ENCODE measurements at regions not wholly inside any gene's neighbourhood (a gene's known extent, or its start where the extent isn't known, plus 50 kb on each side); places are given as distances from the start of the nearest gene placed in this dataset.
"Not testable (repeated sequence)": the region's sequence is repeated elsewhere in the genome, so short reads cannot be mapped to it uniquely, and the experiment has no call there.

GRCh38 chr6:11469684-11470083 is 67.9 kb upstream of the TMEM170B start:
- no peak for DNase-seq
- Histone ChIP-seq H3K4me1 (no peaks in the 10 kb centered on the region), H3K36me3 (no peaks in the 10 kb centered on the region), H3K27me3 (no peaks in the 10 kb centered on the region), H3K27ac (no peak overlapping the region), H3K9me3 (no peaks in the 10 kb centered on the region), H3K4me3 (no peak overlapping the region)
- intact Hi-C loops (cut with DNase I; ENCODE audit: low total_unique reads): no loop called here
- TF ChIP-seq EP300 (IDR thresholded peaks at IDR 0.05) (no peak), CTCF (IDR thresholded peaks at IDR 0.05) (no peak), POLR2A (IDR thresholded peaks at IDR 0.05) (no peak), POLR2AphosphoS5 (IDR thresholded peaks at IDR 0.05) (no peak)
- WGBS, 5 donors: 89 to 97% (median 92%) methylated on average over 1 of the region's 1 CpG

GRCh38 chr6:11468271-11468670 is 69.3 kb upstream of the TMEM170B start:
- H3K36me3 ChIP-seq; H3K27me3 ChIP-seq; H3K9me3 ChIP-seq; DNase-seq; H3K4me1 ChIP-seq; H3K27ac ChIP-seq; intact Hi-C loops (cut with DNase I; ENCODE audit: low total_unique reads); H3K4me3 ChIP-seq: not testable (repeated sequence)
- 61 to 70% (median 64%) methylated on average over 4 of the region's 4 CpGs for WGBS, 5 donors

- Histone ChIP-seq H3K27ac (no peak overlapping the region), H3K4me3 (no peak overlapping the region), H3K36me3 (no peaks in the 10 kb centered on the region), H3K27me3 (no peaks in the 10 kb centered on the region), H3K9me3 (no peaks in the 10 kb centered on the region), H3K4me1 (no peaks in the 10 kb centered on the region)
- intact Hi-C loops (cut with DNase I; ENCODE audit: low total_unique reads): no loop called here
- DNase-seq: no peak
- no peak for TF ChIP-seq POLR2A (IDR thresholded peaks at IDR 0.05)
- no peak for TF ChIP-seq CTCF (IDR thresholded peaks at IDR 0.05)
- no peak for TF ChIP-seq EP300 (IDR thresholded peaks at IDR 0.05)
- TF ChIP-seq POLR2AphosphoS5 (IDR thresholded peaks at IDR 0.05): no peak
These were observed 70.2 kb upstream of the TMEM170B start for GRCh38 chr6:11467364-11467763.

GRCh38 chr6:11463398-11463780 is 74.2 kb upstream of the TMEM170B start:
- Histone ChIP-seq H3K9me3 (no peaks in the 10 kb centered on the region), H3K27me3 (no peaks in the 10 kb centered on the region), H3K27ac (no peak overlapping the region), H3K4me3 (no peak overlapping the region), H3K4me1 (peaks cover 0 to 6% (median 3%) of the 10 kb centered on the region in 4 donors), H3K36me3 (no peaks in the 10 kb centered on the region)
- intact Hi-C loops (cut with DNase I; ENCODE audit: low total_unique reads): no loop called here
- TF ChIP-seq POLR2A (IDR thresholded peaks at IDR 0.05) (no peak), EP300 (IDR thresholded peaks at IDR 0.05) (no peak), CTCF (IDR thresholded peaks at IDR 0.05) (no peak), POLR2AphosphoS5 (IDR thresholded peaks at IDR 0.05) (no peak)
- WGBS, 5 donors: 92 to 99% (median 96%) methylated on average over 4 of the region's 4 CpGs
- no peak for DNase-seq

- no peaks in the 10 kb centered on the region for H3K27me3 ChIP-seq
- no peak overlapping the region for H3K4me3 ChIP-seq
- H3K4me1 ChIP-seq: peaks cover 0 to 6% (median 3%) of the 10 kb centered on the region in 4 donors
- no peak overlapping the region for H3K27ac ChIP-seq
- intact Hi-C loops (cut with DNase I; ENCODE audit: low total_unique reads): no loop called here
- 76 to 83% (median 79%) methylated on average over 11 of the region's 11 CpGs for WGBS, 5 donors
- DNase-seq: no peak
- no peaks in the 10 kb centered on the region for H3K9me3 ChIP-seq
- no peaks in the 10 kb centered on the region for H3K36me3 ChIP-seq
- TF ChIP-seq CTCF (IDR thresholded peaks at IDR 0.05): no peak
- TF ChIP-seq POLR2A (IDR thresholded peaks at IDR 0.05): no peak
- TF ChIP-seq POLR2AphosphoS5 (IDR thresholded peaks at IDR 0.05): no peak
- no peak for TF ChIP-seq EP300 (IDR thresholded peaks at IDR 0.05)
These were observed 74.7 kb upstream of the TMEM170B start for GRCh38 chr6:11462742-11463397.

All from stomach (tissue), 8 donors.